8988T (cell line): ENCODE measurements at regions not wholly inside any gene's neighbourhood (a gene's known extent, or its start where the extent isn't known, plus 50 kb on each side); places are given as distances from the start of the nearest gene placed in this dataset.
"Not testable (repeated sequence)": the region's sequence is repeated elsewhere in the genome, so short reads cannot be mapped to it uniquely, and the experiment has no call there.

Experiments
- DNase-seq: peaks from one replicate; pipeline ENCODE4 v3.0.0; 2011

DNA sequence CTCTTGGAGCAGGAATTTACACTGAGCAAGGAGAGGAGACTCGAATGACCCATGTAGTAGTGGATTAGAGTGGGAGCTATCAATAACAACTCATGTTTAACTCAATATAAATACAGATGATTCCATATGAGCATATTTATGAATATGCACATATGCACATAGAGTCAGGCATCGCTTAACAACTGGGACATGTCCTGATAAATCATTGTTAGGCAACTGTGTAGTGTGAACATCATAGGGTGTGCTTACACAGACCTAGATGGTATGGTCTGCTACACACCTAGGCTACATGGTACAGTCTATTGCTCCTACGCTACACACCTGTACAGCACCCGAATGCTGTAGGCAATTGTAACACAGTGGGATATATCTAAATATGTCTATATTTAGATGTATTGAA lies 75.9 kb upstream of the RALGAPA2 start:
- DNase-seq = no peak

- no peak for DNase-seq
Measured at GRCh38 chr20:20786428-20786827, 74.0 kb upstream of the RALGAPA2 start.

DNA sequence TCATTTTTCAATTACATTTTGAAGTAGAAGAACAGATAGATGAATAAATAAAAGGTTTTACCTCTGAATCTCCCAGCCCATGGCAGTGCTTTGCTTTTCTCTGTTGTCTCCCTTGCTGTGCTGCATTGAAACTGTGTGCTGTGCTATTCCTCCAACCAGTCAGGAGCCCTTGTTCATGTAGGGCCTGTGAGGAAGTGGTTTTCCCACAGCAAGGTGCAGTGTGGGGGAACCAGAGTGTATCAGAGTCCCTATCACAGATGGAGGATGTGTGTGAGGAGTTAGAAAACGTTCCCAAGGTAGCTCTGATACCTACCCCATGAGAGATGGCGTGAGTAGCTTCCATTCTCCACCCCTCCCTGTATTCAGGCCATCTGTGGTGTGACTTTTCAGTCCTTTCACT lies 72.8 kb upstream of the RALGAPA2 start:
- no peak for DNase-seq

GRCh38 chr20:20784450-20784849 lies 72.0 kb upstream of the RALGAPA2 start:
- not testable (repeated sequence) for DNase-seq

DNA sequence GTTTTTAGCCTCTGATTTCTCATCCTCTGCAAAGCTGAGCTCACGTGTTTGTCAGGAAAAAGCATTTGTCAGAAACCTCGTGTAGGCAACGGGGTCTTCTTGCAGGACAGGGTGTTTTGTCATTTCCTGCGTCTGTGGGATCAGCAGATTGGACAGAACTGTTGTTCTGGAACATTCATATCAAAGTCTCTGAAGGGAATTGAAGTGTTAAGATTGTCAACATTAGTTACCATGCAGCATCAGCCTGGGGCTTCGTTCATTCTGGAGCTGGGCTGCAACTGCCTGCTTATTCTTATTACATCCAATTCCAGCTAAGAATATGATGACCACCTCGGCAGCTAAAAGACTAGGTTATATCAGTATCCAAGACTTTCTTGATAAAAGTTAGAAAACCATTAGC lies 71.0 kb upstream of the RALGAPA2 start:
- DNase-seq = no peak

- no peak for DNase-seq
Measured at GRCh38 chr20:20782755-20783154, 70.3 kb upstream of the RALGAPA2 start.

GRCh38 chr20:20782231-20782630 lies 69.8 kb upstream of the RALGAPA2 start:
- DNase-seq = no peak

DNA sequence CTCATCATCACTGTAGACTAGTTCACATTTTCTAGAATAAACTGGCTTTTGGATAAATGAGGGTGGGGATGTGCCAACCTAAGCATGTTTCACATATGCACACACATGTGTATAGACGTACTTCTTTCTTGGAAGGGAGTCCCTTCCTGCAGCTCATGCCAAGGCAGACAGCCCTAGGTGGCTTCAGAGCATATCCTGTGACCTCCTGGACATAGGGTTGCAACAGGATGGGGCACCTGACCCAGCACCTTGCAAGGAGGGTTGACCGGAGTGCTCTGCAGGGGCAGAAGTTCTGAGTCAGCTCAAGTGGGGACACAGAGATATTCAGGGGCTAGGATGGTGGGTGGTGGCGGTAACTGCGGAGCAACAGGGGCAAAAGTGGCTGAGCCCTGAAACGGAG lies 68.6 kb upstream of the RALGAPA2 start:
- DNase-seq = no peak

GRCh38 chr20:20780127-20780824 lies 67.8 kb upstream of the RALGAPA2 start:
- no peak for DNase-seq

GRCh38 chr20:20778676-20779075 lies 66.2 kb upstream of the RALGAPA2 start:
- no peak for DNase-seq

- DNase-seq = no peak
Measured at GRCh38 chr20:20772497-20773085, 60.1 kb upstream of the RALGAPA2 start.

DNA sequence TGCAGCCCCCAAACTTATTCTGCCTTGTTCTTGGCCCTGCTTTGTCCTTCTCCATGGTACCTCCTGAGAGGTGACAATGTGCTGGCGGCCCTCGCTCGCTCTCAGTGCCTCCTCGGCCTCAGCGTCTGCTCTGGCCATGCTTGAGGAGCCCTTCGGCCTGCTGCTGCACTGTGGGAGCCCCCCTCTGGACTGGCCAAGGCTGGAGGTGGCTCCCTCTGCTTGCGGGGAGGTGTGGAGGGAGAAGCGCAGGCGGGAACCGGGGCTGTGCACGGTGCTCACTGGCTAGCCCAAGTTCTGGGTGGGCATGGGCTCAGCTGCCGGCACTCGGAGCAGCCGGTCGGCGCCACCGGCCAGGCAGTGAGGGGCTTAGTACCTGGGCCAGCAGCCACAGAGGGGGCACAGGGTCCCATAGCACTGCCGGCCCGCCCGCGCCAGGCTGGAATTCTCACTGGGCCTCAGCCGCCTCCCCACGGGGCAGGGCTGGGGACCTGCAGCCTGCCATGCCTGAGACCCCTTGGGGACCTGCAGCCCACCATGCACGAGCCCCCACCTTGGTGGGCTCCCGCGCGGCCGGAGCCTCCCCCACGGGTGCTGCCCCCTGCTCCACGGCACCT lies 55.9 kb upstream of the RALGAPA2 start:
- DNase-seq = no peak

- DNase-seq = no peak
Measured at GRCh38 chr20:20765696-20766365, 53.4 kb upstream of the RALGAPA2 start.

DNA sequence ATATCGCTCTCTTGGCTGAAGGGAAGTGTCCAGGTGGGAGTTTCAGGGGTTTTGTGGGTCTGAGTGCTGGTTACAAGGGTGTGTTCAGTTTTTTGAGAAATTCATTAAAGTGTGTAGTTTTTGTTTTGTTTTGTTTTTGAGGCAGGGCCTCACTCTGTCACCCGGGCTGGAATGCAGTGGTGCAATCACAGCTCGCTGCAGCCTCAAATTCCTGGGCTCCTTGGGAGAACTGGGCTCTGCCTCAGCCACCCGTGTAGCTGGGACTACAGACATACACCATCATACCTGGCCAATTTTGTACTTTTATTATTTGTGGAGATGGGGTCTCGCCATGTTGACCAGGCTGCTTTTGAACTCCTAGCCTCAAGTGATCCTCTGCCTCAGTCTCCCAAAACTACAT lies 51.2 kb upstream of the RALGAPA2 start:
- no peak for DNase-seq
